WTC11 (cell line): ENCODE measurements at regions not wholly inside any gene's neighbourhood (a gene's known extent, or its start where the extent isn't known, plus 50 kb on each side); places are given as distances from the start of the nearest gene placed in this dataset.

Experiments
- ATAC-seq: fragments of 200-7000 bp; cut with Tn5 transposase; 2 replicates; pipeline ENCODE4 v1.10.0; 2021; ENCODE audit warnings: mild to moderate bottlenecking, moderate library complexity
- CTCF ChIA-PET: fragments of 300-600 bp; sonication (Branson Sonifier 250); formaldehyde crosslinking; loops from one replicate; lab custom pipeline; 2021; ENCODE audit warnings: antibody characterized with exemption; lab: Charles Lee
- POLR2A ChIA-PET: fragments of 350-600 bp; sonication (Branson Sonifier 250); formaldehyde crosslinking; loops from one replicate; lab custom pipeline; 2021; ENCODE audit warnings: antibody characterized with exemption; lab: Charles Lee
- DNase-seq: peaks from one replicate; pipeline ENCODE4 v3.0.0; 2021; ENCODE audit warnings: low spot score
- H3K27ac Mint-ChIP-seq: 2 replicates; pipeline ENCODE4 v1.8.0; 2021; ENCODE audit warnings: mixed read lengths
- H3K27me3 Mint-ChIP-seq: 2 replicates; pipeline ENCODE4 v1.8.0; 2021; ENCODE audit warnings: low read depth, mild to moderate bottlenecking, moderate library complexity, mixed read lengths
- H3K36me3 Mint-ChIP-seq: 2 replicates; pipeline ENCODE4 v1.8.0; 2021; ENCODE audit warnings: mixed read lengths
- H3K4me1 Mint-ChIP-seq: 2 replicates; pipeline ENCODE4 v1.8.0; 2022; ENCODE audit warnings: mixed read lengths
- H3K4me3 Mint-ChIP-seq: 2 replicates; pipeline ENCODE4 v1.8.0; 2021; ENCODE audit warnings: mild to moderate bottlenecking, moderate library complexity, mixed read lengths
- H3K9me3 Mint-ChIP-seq: 2 replicates; pipeline ENCODE4 v1.8.0; 2021; ENCODE audit warnings: mixed read lengths
- CBFB ChIP-seq: sonication (generic); formaldehyde crosslinking; IDR thresholded peaks from 2 replicates; pipeline ENCODE4 v1.8.1; 2022; ENCODE audit warnings: mild to moderate bottlenecking, low read depth, missing genetic modification reagents
- ELF4 ChIP-seq: sonication (generic); formaldehyde crosslinking; IDR thresholded peaks from 2 replicates; pipeline ENCODE4 v1.8.1; 2022; ENCODE audit warnings: low read depth, mild to moderate bottlenecking, moderate library complexity, missing genetic modification reagents
- GABPB1 ChIP-seq: sonication (generic); formaldehyde crosslinking; IDR thresholded peaks from 2 replicates; pipeline ENCODE4 v1.8.1; 2023; ENCODE audit warnings: mild to moderate bottlenecking, missing genetic modification reagents
- MYBL2 ChIP-seq: sonication (generic); formaldehyde crosslinking; IDR thresholded peaks from 2 replicates; pipeline ENCODE4 v1.8.1; 2023; ENCODE audit warnings: mild to moderate bottlenecking, moderate library complexity, missing genetic modification reagents
- NR1H2 ChIP-seq: sonication (generic); formaldehyde crosslinking; IDR thresholded peaks from 2 replicates; pipeline ENCODE4 v1.9.0; 2021; ENCODE audit warnings: mild to moderate bottlenecking, moderate library complexity, missing genetic modification reagents
- OVOL2 ChIP-seq: fragments of 250-450 bp; sonication (Bioruptor Pico); IDR thresholded peaks from 2 replicates; pipeline ENCODE4 v1.9.0; 2021; ENCODE audit warnings: mild to moderate bottlenecking, borderline replicate concordance
- SOX15 ChIP-seq: fragments of 250-450 bp; sonication (Bioruptor Pico); IDR thresholded peaks from 2 replicates; pipeline ENCODE4 v1.9.0; 2021; ENCODE audit warnings: mild to moderate bottlenecking
- TCF7 ChIP-seq: sonication (generic); formaldehyde crosslinking; IDR thresholded peaks from 2 replicates; pipeline ENCODE4 v1.8.0; 2022; ENCODE audit warnings: mild to moderate bottlenecking, low read depth, missing genetic modification reagents, moderate library complexity
- TP53 ChIP-seq: sonication (generic); formaldehyde crosslinking; IDR thresholded peaks from 2 replicates; pipeline ENCODE4 v1.8.1; 2023; ENCODE audit warnings: mild to moderate bottlenecking, missing genetic modification reagents
- ZNF121 ChIP-seq: sonication (generic); formaldehyde crosslinking; IDR thresholded peaks from 2 replicates; pipeline ENCODE4 v1.8.0; 2023; ENCODE audit warnings: missing genetic modification reagents
- ZNF232 ChIP-seq: sonication (generic); formaldehyde crosslinking; IDR thresholded peaks from 2 replicates; pipeline ENCODE4 v1.8.0; 2022; ENCODE audit warnings: mild to moderate bottlenecking, missing genetic modification reagents
- ZNF263 ChIP-seq: sonication (generic); formaldehyde crosslinking; IDR thresholded peaks from 2 replicates; pipeline ENCODE4 v1.8.1; 2022; ENCODE audit warnings: low read depth, mild to moderate bottlenecking, moderate library complexity, missing genetic modification reagents
- ZNF416 ChIP-seq: fragments of 250-450 bp; sonication (Bioruptor Pico); IDR thresholded peaks from 2 replicates; pipeline ENCODE4 v1.9.0; 2021; ENCODE audit warnings: mild to moderate bottlenecking, inconsistent platforms
- ZNF423 ChIP-seq: fragments of 250-450 bp; sonication (Bioruptor Pico); IDR thresholded peaks from 2 replicates; pipeline ENCODE4 v2.1.2; 2022; ENCODE audit warnings: mild to moderate bottlenecking, moderate library complexity
- ZNF671 ChIP-seq: fragments of 250-450 bp; sonication (Bioruptor Pico); IDR thresholded peaks from 2 replicates; pipeline ENCODE4 v1.8.0; 2021; ENCODE audit warnings: mild to moderate bottlenecking
- TF ChIP-seq, protein P1 (sequence below): sonication (generic); formaldehyde crosslinking; IDR thresholded peaks from 2 replicates; pipeline ENCODE4 v1.8.1; 2023; ENCODE audit warnings: mild to moderate bottlenecking, missing genetic modification reagents
- TF ChIP-seq, protein P2 (sequence below): sonication (generic); formaldehyde crosslinking; IDR thresholded peaks from 2 replicates; pipeline ENCODE4 v1.8.0; 2023; ENCODE audit warnings: missing genetic modification reagents, mild to moderate bottlenecking, borderline replicate concordance
- TF ChIP-seq, protein P3 (sequence below): fragments of 250-450 bp; sonication (Bioruptor Pico); IDR thresholded peaks from 2 replicates; pipeline ENCODE4 v2.1.2; 2022; ENCODE audit warnings: mild to moderate bottlenecking, moderate library complexity
- TF ChIP-seq, protein P4 (sequence below): sonication (generic); formaldehyde crosslinking; IDR thresholded peaks from 2 replicates; pipeline ENCODE4 v1.8.0; 2022; ENCODE audit warnings: mild to moderate bottlenecking, missing genetic modification reagents
- TF ChIP-seq, protein P5 (sequence below): fragments of 250-450 bp; sonication (Bioruptor Pico); conservative IDR thresholded peaks from 2 replicates; pipeline ENCODE4 v1.9.0; 2021; ENCODE audit warnings: mild to moderate bottlenecking
- TF ChIP-seq, protein P6 (sequence below): sonication (generic); formaldehyde crosslinking; IDR thresholded peaks from 2 replicates; pipeline ENCODE4 v1.8.1; 2022; ENCODE audit warnings: low read depth, missing genetic modification reagents, borderline replicate concordance
- TF ChIP-seq, protein P7 (sequence below): fragments of 250-450 bp; sonication (Bioruptor Pico); IDR thresholded peaks from 2 replicates; pipeline ENCODE4 v1.9.0; 2021; ENCODE audit warnings: moderate library complexity, mild to moderate bottlenecking, inconsistent platforms, borderline replicate concordance

DNA sequence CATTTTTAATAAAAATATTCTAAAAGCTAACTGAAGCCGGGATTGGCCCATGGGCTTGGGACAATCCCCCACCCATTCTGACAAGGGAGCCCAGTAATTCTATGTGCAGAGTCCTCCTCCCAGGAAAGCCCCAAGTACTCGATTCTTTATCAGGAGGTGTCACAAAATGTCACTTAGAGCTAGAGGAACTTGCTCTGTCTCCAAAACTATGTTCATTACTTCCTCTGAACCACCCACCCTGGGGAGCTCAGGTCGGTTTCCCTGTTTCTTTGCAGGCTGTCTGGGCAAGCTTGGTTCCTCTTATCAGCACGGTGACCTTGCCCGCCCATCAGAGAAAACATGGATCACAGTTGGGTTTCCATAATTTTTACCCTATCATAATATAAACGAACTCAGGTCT lies 430.6 kb upstream of the ID2 start:
- Mint-ChIP-seq H3K36me3 (peaks cover 18% of the 10 kb centered on the region), H3K27me3 (peaks cover 10% of the 10 kb centered on the region), H3K9me3 (peaks cover 23% of the 10 kb centered on the region), H3K4me3 (no peak overlapping the region), H3K27ac (no peak overlapping the region), H3K4me1 (peaks cover 32% of the 10 kb centered on the region)
- ATAC-seq (no peak), DNase-seq (no peak)
- CTCF ChIA-PET, result no interaction called here
- TF ChIP-seq TCF7 (no peak), OVOL2 (no peak), GABPB1 (CRISPR knock-in tag) (no peak), NR1H2 (CRISPR knock-in tag) (no peak), ZNF232 (CRISPR knock-in tag) (no peak), MYBL2 (CRISPR knock-in tag) (no peak), SOX15 (CRISPR knock-in tag) (no peak), ZNF416 (CRISPR knock-in tag) (no peak), ZNF263 (no peak)
- TF ChIP-seq, protein P1, sequence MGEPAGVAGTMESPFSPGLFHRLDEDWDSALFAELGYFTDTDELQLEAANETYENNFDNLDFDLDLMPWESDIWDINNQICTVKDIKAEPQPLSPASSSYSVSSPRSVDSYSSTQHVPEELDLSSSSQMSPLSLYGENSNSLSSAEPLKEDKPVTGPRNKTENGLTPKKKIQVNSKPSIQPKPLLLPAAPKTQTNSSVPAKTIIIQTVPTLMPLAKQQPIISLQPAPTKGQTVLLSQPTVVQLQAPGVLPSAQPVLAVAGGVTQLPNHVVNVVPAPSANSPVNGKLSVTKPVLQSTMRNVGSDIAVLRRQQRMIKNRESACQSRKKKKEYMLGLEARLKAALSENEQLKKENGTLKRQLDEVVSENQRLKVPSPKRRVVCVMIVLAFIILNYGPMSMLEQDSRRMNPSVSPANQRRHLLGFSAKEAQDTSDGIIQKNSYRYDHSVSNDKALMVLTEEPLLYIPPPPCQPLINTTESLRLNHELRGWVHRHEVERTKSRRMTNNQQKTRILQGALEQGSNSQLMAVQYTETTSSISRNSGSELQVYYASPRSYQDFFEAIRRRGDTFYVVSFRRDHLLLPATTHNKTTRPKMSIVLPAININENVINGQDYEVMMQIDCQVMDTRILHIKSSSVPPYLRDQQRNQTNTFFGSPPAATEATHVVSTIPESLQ (CRISPR knock-in tag), result no peak
- TF ChIP-seq, protein P2, sequence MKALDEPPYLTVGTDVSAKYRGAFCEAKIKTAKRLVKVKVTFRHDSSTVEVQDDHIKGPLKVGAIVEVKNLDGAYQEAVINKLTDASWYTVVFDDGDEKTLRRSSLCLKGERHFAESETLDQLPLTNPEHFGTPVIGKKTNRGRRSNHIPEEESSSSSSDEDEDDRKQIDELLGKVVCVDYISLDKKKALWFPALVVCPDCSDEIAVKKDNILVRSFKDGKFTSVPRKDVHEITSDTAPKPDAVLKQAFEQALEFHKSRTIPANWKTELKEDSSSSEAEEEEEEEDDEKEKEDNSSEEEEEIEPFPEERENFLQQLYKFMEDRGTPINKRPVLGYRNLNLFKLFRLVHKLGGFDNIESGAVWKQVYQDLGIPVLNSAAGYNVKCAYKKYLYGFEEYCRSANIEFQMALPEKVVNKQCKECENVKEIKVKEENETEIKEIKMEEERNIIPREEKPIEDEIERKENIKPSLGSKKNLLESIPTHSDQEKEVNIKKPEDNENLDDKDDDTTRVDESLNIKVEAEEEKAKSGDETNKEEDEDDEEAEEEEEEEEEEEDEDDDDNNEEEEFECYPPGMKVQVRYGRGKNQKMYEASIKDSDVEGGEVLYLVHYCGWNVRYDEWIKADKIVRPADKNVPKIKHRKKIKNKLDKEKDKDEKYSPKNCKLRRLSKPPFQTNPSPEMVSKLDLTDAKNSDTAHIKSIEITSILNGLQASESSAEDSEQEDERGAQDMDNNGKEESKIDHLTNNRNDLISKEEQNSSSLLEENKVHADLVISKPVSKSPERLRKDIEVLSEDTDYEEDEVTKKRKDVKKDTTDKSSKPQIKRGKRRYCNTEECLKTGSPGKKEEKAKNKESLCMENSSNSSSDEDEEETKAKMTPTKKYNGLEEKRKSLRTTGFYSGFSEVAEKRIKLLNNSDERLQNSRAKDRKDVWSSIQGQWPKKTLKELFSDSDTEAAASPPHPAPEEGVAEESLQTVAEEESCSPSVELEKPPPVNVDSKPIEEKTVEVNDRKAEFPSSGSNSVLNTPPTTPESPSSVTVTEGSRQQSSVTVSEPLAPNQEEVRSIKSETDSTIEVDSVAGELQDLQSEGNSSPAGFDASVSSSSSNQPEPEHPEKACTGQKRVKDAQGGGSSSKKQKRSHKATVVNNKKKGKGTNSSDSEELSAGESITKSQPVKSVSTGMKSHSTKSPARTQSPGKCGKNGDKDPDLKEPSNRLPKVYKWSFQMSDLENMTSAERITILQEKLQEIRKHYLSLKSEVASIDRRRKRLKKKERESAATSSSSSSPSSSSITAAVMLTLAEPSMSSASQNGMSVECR (CRISPR knock-in tag), result no peak
- TF ChIP-seq, protein P3, sequence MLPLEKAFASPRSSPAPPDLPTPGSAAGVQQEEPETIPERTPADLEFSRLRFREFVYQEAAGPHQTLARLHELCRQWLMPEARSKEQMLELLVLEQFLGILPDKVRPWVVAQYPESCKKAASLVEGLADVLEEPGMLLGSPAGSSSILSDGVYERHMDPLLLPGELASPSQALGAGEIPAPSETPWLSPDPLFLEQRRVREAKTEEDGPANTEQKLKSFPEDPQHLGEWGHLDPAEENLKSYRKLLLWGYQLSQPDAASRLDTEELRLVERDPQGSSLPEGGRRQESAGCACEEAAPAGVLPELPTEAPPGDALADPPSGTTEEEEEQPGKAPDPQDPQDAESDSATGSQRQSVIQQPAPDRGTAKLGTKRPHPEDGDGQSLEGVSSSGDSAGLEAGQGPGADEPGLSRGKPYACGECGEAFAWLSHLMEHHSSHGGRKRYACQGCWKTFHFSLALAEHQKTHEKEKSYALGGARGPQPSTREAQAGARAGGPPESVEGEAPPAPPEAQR (CRISPR knock-in tag), result no peak
- TF ChIP-seq, protein P4, sequence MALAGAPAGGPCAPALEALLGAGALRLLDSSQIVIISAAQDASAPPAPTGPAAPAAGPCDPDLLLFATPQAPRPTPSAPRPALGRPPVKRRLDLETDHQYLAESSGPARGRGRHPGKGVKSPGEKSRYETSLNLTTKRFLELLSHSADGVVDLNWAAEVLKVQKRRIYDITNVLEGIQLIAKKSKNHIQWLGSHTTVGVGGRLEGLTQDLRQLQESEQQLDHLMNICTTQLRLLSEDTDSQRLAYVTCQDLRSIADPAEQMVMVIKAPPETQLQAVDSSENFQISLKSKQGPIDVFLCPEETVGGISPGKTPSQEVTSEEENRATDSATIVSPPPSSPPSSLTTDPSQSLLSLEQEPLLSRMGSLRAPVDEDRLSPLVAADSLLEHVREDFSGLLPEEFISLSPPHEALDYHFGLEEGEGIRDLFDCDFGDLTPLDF (CRISPR knock-in tag), result no peak
- POLR2A ChIA-PET, result interaction anchor here (1.1 kb wide), 1 partner anchor 141 kb away, joined by 4 read pairs; no protein-coding TSS in a partner anchor

DNA sequence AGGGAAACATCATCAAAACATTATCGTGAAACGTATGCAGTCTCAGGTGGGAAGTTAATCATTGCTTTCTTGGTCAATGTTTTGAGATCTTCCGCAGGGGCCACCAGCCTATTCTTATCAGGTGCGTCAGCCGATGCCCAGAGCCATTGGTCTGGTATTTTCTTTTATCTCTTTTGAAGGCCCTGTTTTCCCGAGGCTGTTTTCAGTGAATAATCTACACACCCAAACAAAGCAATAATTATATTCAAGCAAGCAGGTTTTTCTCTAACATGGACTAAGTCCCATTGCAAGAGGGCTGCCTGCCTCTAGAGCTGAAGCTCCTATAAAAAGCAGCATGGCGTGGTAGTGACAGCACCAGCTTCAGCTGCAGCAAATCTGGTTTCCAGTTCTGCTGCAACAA lies 430.0 kb upstream of the ID2 start:
- POLR2A ChIA-PET, result interaction anchor here (1.1 kb wide), 1 partner anchor 141 kb away, joined by 4 read pairs; no protein-coding TSS in a partner anchor
- no peak for ATAC-seq
- no peak for DNase-seq
- Mint-ChIP-seq H3K9me3 (peaks cover 19% of the 10 kb centered on the region), H3K36me3 (peaks cover 16% of the 10 kb centered on the region), H3K4me3 (no peak overlapping the region), H3K27ac (no peak overlapping the region), H3K4me1 (peaks cover 37% of the 10 kb centered on the region), H3K27me3 (peaks cover 10% of the 10 kb centered on the region)
- CTCF ChIA-PET, result no interaction called here
- TF ChIP-seq CBFB (CRISPR knock-in tag) (no peak), ELF4 (CRISPR knock-in tag) (no peak), GABPB1 (CRISPR knock-in tag) (no peak), ZNF423 (CRISPR knock-in tag) (no peak), ZNF671 (CRISPR knock-in tag) (no peak), ZNF121 (CRISPR knock-in tag) (no peak), TP53 (CRISPR knock-in tag) (no peak)
- TF ChIP-seq, protein P5, sequence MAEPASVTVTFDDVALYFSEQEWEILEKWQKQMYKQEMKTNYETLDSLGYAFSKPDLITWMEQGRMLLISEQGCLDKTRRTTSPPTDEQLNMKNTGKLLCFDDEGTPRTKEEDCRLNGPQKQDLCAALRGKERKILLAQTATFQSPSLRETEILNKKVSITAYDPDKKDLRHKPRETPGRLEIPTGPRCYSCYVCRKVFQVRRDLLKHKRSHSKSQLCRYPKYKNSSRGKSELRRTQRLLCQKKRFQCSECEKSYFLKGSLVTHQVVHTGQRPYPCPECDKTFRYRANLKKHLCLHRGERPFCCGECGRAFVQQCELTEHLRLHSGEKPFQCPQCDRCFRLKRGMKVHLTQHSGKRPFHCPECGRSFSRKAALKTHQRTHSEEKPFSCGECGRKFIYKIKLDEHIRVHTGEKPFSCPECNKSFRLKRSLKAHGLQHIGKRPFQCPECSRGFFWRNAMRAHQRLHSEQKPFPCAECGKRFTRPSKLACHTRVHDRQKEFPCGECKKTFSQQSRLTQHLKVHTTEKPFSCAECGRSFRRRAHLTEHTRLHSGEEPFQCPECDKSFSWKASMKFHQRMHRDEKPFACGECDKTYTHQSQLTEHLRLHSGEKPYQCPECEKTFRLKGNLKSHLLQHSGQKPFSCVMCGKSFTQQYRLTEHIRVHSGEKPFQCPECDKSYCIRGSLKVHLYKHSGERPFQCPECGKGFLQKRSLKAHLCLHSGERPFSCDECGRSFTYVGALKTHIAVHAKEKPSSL (CRISPR knock-in tag), result no peak
- TF ChIP-seq, protein P6, sequence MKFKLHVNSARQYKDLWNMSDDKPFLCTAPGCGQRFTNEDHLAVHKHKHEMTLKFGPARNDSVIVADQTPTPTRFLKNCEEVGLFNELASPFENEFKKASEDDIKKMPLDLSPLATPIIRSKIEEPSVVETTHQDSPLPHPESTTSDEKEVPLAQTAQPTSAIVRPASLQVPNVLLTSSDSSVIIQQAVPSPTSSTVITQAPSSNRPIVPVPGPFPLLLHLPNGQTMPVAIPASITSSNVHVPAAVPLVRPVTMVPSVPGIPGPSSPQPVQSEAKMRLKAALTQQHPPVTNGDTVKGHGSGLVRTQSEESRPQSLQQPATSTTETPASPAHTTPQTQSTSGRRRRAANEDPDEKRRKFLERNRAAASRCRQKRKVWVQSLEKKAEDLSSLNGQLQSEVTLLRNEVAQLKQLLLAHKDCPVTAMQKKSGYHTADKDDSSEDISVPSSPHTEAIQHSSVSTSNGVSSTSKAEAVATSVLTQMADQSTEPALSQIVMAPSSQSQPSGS (CRISPR knock-in tag), result no peak
- TF ChIP-seq, protein P7, sequence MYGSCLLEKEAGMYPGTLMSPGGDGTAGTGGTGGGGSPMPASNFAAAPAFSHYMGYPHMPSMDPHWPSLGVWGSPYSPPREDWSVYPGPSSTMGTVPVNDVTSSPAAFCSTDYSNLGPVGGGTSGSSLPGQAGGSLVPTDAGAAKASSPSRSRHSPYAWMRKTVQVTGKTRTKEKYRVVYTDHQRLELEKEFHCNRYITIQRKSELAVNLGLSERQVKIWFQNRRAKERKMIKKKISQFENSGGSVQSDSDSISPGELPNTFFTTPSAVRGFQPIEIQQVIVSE (CRISPR knock-in tag), result no peak
